HL-60/S4 treated with phorbol 12-myristate 13-acetate at 8.2 ng/mL for 4 days and 3 days (cell line): ENCODE measurements at regions not wholly inside any gene's neighbourhood (a gene's known extent, or its start where the extent isn't known, plus 50 kb on each side); places are given as distances from the start of the nearest gene placed in this dataset.

Source experiments
- in situ Hi-C: fragments of 300-500 bp; cut with MboI; formaldehyde crosslinking; loops from 2 replicates; pipeline ENCODE4 v1.15.0; 2022; ENCODE audit warnings: low sequenced_read_pairs

DNA sequence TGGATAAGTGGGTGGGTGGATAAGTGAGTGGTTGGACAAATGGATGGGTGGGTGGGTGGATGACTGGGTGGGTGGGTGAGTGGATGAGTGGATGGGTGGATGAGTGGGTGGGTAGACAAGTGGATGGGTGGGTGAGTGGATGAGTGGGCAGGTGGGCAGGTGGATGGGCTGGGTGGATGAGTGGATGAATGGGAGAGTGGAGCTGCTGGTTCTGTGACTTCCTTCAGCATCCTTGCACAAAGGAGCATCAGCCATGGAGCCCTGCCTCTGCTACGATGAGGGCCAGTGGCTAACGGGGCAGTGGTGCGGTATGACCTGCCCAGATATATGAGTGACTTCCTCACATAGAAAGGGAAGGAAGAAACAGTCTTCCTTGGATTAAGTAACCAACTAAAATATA lies 398.7 kb upstream of the IRX4 start:
- in situ Hi-C loops, result no loop called here

- in situ Hi-C loops, result no loop called here
These were observed 397.6 kb upstream of the IRX4 start for GRCh38 chr5:2280318-2280717.

- in situ Hi-C loops, result no loop called here
These were observed 396.2 kb upstream of the IRX4 start for GRCh38 chr5:2278825-2279456.

- in situ Hi-C loops, result no loop called here
These were observed 395.2 kb upstream of the IRX4 start for GRCh38 chr5:2277886-2278285.

DNA sequence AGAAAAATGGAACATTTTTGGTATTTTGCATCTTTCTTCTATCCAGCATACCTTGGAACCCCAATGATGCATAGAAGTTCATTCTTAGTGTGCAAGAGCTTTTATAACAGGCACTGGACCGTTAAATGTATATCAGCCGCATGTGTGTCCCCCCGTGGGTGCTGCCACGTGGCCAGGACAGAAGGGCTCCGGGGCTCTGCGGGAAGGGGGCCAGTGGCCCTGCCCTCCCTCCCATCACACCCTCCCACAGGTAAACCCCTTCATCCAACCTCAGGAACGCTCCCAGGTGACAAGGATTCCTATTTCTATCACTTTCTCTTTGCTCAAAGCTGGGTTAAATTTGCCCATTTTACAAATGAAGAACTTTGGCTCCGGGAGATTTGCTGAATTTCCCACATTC lies 393.4 kb upstream of the IRX4 start:
- in situ Hi-C loops, result no loop called here

DNA sequence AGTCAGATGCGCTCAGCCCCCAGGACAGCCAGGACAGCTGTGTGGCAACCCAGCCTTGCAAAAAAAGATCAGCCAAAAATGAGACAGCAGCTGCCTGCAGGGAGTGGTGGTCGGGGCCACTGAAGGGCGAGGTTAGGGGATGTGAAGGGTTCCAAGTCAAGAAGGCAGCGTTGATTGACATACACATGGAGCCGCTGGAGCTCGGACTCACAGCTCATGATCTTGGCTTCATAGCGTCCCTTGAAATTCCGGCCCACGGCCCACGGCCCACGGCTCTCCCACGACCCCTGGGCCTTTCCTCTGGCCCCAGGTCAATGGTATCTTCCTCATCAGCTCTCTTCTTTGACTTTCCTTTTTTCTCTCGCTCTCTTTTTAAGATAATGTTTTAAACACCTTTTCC lies 390.0 kb upstream of the IRX4 start:
- in situ Hi-C loops, result no loop called here

DNA sequence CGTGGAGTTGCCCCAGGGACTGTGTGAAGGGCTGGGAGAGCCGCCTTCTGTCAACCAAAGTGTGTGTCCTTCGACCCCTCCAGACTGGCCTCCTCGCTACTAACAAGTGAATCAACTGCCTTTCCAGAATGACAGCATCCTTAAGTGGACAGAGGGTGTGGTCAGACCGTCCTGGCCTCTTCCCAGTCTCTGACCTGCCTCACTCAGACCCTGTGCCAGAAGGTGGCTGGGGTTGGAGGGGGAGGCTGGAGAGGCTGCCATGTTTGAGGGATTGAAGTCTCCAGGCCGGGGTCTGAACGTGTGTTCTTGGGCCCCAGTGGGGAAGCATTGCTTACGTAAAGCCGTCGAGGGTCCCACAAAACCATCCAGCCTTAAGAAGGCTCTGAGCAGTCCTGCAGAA lies 389.3 kb upstream of the IRX4 start:
- in situ Hi-C loops, result no loop called here

DNA sequence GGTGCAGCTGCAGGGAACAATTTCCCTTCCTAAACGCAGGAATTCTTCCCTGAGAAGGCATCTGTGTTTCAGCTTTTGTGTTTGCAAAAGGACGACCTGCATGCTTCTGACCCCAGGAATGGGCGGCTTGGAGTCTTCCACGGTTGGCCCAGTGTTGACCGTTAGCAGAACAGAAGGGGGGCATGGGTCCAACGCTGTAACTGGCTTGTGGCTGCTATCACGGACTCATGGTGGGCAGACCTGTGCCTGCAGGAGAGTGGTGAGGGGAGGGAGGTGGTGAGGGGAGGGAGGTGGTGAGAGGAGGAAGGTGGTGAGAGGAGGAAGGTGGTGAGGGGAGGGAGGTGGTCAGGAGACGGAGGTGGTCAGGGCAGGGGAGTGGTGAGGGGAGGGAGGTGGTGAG lies 388.6 kb upstream of the IRX4 start:
- in situ Hi-C loops, result no loop called here

- in situ Hi-C loops, result no loop called here
These were observed 387.7 kb upstream of the IRX4 start for GRCh38 chr5:2270467-2270866.

DNA sequence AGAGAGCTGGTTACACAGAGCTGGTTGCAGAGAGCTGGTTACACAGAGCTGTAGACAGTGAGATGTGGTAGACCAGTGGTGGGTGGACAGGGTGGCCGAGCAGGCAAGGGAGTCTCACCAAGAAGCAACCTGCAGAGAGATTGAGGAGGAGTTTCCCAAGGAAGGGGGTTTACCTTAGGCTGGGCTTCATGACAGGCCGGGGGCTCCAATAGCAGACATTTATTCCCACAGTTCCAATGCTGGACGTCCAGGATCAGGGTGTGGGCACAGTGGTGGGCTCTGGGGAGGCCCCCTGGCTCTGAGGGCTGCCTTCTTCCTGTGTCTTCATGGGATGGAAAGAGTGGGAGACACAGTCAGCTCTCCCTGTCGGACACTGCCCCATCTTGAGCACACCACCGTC lies 386.9 kb upstream of the IRX4 start:
- in situ Hi-C loops, result no loop called here

DNA sequence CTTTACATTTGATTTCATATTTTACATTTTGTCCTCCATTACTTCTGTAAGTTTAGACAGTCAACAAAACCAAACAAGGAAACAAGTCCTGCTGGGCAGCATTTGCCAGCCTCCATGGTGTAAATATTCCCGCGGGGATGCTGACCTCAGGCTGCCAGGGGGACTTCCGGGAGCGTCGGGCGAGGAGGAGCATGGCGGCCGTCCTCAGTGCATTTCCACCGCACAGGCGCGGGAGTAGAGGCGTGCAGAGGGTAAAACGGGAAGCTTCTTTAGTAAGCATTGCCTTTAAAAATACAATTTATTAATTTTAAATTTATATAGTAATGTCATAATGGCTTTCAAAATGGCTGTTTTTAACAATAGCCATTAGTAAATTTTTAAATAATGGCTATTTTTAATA lies 385.3 kb upstream of the IRX4 start:
- in situ Hi-C loops, result no loop called here

GRCh38 chr5:2266641-2267240 lies 384.0 kb upstream of the IRX4 start:
- in situ Hi-C loops, result no loop called here

DNA sequence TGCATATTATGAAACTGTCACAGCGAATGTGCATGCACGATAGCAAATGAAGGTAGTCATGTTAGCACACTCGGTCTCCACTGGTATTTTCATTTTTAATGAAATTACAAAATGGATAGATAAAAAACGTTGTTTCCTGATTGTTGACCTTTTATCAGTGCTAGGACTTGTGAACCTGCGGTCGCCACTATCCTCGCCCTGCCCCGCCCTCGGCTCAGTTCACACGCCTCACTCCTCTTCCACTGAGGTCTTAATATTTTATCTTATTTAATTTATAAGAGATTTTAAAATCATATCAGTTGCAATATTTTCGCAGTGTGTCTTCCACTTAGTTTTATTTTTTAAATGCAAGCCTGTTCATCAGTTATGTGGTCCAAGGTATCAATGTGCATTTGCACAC lies 382.6 kb upstream of the IRX4 start:
- in situ Hi-C loops, result no loop called here

DNA sequence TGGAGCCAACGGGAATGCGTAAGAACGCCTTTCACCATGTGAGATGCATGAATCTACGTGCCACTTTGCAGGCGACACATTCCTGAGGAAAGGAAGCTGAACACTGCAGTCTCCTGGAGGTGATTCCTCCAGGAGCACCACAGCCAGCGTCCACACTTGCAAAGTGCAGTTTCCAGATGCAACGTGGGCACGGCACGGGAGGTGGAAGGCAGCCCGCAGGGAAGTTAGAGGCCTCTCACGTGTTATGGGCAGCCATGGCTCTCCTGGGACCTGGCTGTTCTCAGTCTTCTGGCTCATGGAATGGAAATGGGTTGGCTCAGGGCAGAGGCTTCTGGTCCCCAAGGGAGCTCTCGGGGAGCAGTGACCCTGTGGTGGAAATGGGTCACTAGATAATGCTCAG lies 381.0 kb upstream of the IRX4 start:
- in situ Hi-C loops, result no loop called here

DNA sequence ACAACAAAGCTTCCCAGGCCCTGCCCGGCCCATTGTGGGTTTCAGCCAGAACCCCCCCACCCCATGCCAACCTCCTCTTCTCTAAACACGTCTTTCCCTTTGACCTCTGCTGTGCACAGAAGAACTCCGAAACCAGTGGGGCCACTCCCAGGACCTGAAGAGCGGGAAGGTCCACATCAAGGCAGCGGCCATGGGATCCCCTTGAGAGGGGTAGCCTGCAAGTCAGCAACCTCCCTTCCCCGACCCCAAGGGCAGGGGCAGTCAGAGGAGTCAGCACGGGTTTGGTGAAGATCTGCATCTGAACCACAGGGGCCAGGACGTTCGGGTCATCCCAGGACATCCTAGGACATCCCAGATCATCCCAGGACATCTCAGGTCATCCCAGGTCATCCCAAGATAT lies 379.9 kb upstream of the IRX4 start:
- in situ Hi-C loops, result no loop called here

DNA sequence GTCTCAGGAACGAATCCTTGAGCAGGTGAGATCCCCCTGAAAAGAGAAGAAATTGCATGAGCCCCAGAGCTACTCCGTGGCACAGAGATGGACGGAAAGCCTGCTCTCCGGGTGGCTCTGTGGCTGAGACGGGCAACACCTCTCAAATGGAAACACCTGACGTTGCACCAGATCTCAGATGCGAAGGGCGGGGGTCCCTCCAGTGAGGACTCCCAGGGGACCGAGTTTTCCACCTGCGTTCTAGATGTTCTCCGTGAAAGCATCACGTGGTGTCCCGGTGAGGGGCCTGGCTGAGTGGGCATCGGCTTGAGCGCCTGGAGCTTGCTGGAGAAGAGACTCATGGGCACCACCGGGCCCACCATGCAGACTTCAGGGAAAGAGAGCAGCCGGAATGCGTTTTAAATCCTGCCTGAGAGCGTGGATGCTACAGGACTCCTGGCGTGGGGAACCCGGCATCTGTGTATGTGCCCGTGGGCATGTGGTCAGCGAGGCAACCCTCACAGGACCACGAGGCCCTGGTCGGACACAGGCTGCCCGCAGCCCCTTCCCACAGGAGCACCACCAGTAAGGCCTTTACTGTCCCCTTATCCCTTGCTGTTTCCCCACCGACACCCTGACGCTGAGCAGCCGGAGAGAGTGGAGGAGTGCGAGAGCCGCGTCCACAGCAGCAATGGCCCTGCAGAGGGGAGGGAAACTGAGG lies 378.4 kb upstream of the IRX4 start:
- in situ Hi-C loops, result no loop called here

GRCh38 chr5:2260211-2261003 lies 377.7 kb upstream of the IRX4 start:
- in situ Hi-C loops, result no loop called here

DNA sequence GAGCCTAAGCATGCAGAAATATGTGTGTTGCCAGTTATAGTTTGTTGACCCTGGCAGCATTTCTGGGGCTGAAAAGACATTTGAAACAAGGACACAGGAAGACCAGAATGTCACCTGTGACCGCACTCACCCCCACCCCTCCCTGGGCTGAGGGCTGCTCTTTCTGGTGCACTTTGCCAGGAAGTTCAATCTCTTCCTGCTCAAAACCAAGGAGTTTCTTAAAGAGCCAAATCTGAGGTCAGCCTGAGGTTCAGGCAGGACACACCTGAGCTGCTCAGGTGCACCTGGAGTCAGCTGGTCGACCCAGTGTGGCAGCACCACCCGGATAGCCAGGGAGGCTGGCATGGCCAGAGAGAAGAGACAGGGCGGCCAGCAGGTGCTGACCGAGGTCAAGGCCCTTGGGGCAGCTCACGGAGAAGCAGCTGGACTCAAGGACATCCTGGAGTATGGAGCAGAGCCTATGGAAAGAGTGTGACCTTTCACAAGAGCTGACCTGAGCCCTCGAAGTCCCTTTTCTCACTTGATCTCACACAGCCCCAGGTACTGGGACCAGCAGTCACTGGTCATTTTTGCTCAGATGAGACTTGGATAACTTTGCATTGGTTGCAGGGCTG lies 376.9 kb upstream of the IRX4 start:
- in situ Hi-C loops, result no loop called here

DNA sequence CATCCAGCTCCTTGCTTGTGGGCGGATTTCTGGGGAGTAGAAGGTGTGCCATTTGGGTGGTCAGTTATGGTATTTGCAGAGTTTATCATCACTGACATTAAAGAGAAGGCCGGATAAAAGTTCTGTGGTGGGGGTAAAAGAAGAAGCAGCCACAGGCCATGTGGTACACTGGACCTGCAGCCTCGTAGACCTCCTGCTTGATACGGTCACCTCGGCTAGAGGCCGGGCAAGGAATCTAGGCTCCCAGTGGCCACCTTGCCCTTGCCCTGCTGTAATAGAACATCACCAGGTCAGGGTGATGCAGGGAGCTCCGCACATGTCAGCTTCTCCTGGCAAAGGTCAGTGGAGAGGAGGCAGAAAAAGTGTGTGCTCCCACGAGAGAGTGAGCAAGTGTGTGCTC lies 376.1 kb upstream of the IRX4 start:
- in situ Hi-C loops, result no loop called here

GRCh38 chr5:2257326-2258244 lies 374.9 kb upstream of the IRX4 start:
- in situ Hi-C loops, result no loop called here
